ENCODE measurements at regions not wholly inside any gene's neighbourhood (a gene's known extent, or its start where the extent isn't known, plus 50 kb on each side); places are given as distances from the start of the nearest gene placed in this dataset.

- Histone ChIP-seq H3K36me3 (ENCODE audit: control insufficient read depth in 2 of 2, insufficient read depth in 2 of 2, low read length in 2 of 2) (no peaks in the 10 kb centered on the region), H3K4me1 (ENCODE audit: control insufficient read depth, insufficient read depth, low read length) (peaks cover 4% of the 10 kb centered on the region), H3K27me3 (ENCODE audit: control insufficient read depth in 1 of 2, insufficient read depth in 2 of 2, low read length in 2 of 2) (peaks cover 0 to 7% of the 10 kb centered on the region in 2 donors), H3K9me3 (ENCODE audit: control insufficient read depth in 2 of 2, low read length in 2 of 2) (no peaks in the 10 kb centered on the region), H3K27ac (ENCODE audit: low read length) (no peak overlapping the region), H3K4me3 (ENCODE audit: low read length in 2 of 2) (no peak overlapping the region), H3K9ac (ENCODE audit: low read length in 2 of 2) (no peak overlapping the region)
These were observed 108.7 kb upstream of the THY1 start for GRCh38 chr11:119531623-119532022.

GRCh38 chr11:119531056-119531455, 108.1 kb upstream of the THY1 start:
- Histone ChIP-seq H3K9me3 (ENCODE audit: control insufficient read depth in 2 of 2, low read length in 2 of 2) (no peaks in the 10 kb centered on the region), H3K36me3 (ENCODE audit: control insufficient read depth in 2 of 2, insufficient read depth in 2 of 2, low read length in 2 of 2) (no peaks in the 10 kb centered on the region), H3K4me1 (ENCODE audit: control insufficient read depth, insufficient read depth, low read length) (peaks cover 4% of the 10 kb centered on the region), H3K4me3 (ENCODE audit: low read length in 2 of 2) (no peak overlapping the region), H3K27ac (ENCODE audit: low read length) (no peak overlapping the region), H3K27me3 (ENCODE audit: control insufficient read depth in 1 of 2, insufficient read depth in 2 of 2, low read length in 2 of 2) (peaks cover 0 to 7% of the 10 kb centered on the region in 2 donors), H3K9ac (ENCODE audit: low read length in 2 of 2) (no peak overlapping the region)

- Histone ChIP-seq H3K9me3 (ENCODE audit: control insufficient read depth in 2 of 2, low read length in 2 of 2) (no peaks in the 10 kb centered on the region), H3K9ac (ENCODE audit: low read length in 2 of 2) (no peak overlapping the region), H3K27ac (ENCODE audit: low read length) (no peak overlapping the region), H3K36me3 (ENCODE audit: control insufficient read depth in 2 of 2, insufficient read depth in 2 of 2, low read length in 2 of 2) (no peaks in the 10 kb centered on the region), H3K27me3 (ENCODE audit: control insufficient read depth in 1 of 2, insufficient read depth in 2 of 2, low read length in 2 of 2) (peaks cover 0 to 7% of the 10 kb centered on the region in 2 donors), H3K4me3 (ENCODE audit: low read length in 2 of 2) (no peak overlapping the region), H3K4me1 (ENCODE audit: control insufficient read depth, insufficient read depth, low read length) (peaks cover 4% of the 10 kb centered on the region)
These were observed 107.5 kb upstream of the THY1 start for GRCh38 chr11:119530509-119530908.

GRCh38 chr11:119529936-119530335, 107.0 kb upstream of the THY1 start:
- Histone ChIP-seq H3K4me1 (ENCODE audit: control insufficient read depth, insufficient read depth, low read length) (peaks cover 4% of the 10 kb centered on the region), H3K27me3 (ENCODE audit: control insufficient read depth in 1 of 2, insufficient read depth in 2 of 2, low read length in 2 of 2) (peaks cover 0 to 4% of the 10 kb centered on the region in 2 donors), H3K36me3 (ENCODE audit: control insufficient read depth in 2 of 2, insufficient read depth in 2 of 2, low read length in 2 of 2) (no peaks in the 10 kb centered on the region), H3K9ac (ENCODE audit: low read length in 2 of 2) (no peak overlapping the region), H3K9me3 (ENCODE audit: control insufficient read depth in 2 of 2, low read length in 2 of 2) (no peaks in the 10 kb centered on the region), H3K27ac (ENCODE audit: low read length) (no peak overlapping the region), H3K4me3 (ENCODE audit: low read length in 2 of 2) (no peak overlapping the region)

GRCh38 chr11:119529063-119529845, 106.3 kb upstream of the THY1 start:
- Histone ChIP-seq H3K4me1 (ENCODE audit: control insufficient read depth, insufficient read depth, low read length) (peaks cover 4% of the 10 kb centered on the region), H3K4me3 (ENCODE audit: low read length in 2 of 2) (no peak overlapping the region), H3K27ac (ENCODE audit: low read length) (no peak overlapping the region), H3K9me3 (ENCODE audit: control insufficient read depth in 2 of 2, low read length in 2 of 2) (no peaks in the 10 kb centered on the region), H3K9ac (ENCODE audit: low read length in 2 of 2) (no peak overlapping the region), H3K27me3 (ENCODE audit: control insufficient read depth in 1 of 2, insufficient read depth in 2 of 2, low read length in 2 of 2) (peaks cover 0 to 4% of the 10 kb centered on the region in 2 donors), H3K36me3 (ENCODE audit: control insufficient read depth in 2 of 2, insufficient read depth in 2 of 2, low read length in 2 of 2) (no peaks in the 10 kb centered on the region)

DNA sequence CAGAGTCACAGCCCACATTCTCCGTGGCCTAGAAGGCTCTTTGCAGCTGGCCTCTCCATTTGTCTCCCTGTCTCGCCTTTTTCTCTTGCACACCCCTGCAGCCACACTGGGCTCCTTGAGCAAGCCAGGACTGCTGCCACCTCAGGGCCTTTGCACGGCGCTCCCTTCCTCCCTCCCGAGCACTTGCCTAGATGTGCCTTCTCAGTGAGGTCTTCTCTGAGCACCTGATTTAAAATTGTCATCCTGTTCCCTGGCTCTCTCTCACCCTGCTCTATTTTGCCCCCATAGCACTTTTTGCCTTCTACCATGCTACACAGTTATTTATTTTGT, 102.9 kb upstream of the THY1 start:
- H3K36me3 ChIP-seq (ENCODE audit: control insufficient read depth in 2 of 2, insufficient read depth in 2 of 2, low read length in 2 of 2), result no peaks in the 10 kb centered on the region
- H3K27me3 ChIP-seq (ENCODE audit: control insufficient read depth in 1 of 2, insufficient read depth in 2 of 2, low read length in 2 of 2), result no peaks in the 10 kb centered on the region
- H3K4me3 ChIP-seq (ENCODE audit: low read length in 2 of 2), result no peak overlapping the region
- H3K9ac ChIP-seq (ENCODE audit: low read length in 2 of 2), result no peak overlapping the region
- no peak overlapping the region for H3K27ac ChIP-seq (ENCODE audit: low read length)
- H3K4me1 ChIP-seq (ENCODE audit: control insufficient read depth, insufficient read depth, low read length), result no peaks in the 10 kb centered on the region
- no peaks in the 10 kb centered on the region for H3K9me3 ChIP-seq (ENCODE audit: control insufficient read depth in 2 of 2, low read length in 2 of 2)

DNA sequence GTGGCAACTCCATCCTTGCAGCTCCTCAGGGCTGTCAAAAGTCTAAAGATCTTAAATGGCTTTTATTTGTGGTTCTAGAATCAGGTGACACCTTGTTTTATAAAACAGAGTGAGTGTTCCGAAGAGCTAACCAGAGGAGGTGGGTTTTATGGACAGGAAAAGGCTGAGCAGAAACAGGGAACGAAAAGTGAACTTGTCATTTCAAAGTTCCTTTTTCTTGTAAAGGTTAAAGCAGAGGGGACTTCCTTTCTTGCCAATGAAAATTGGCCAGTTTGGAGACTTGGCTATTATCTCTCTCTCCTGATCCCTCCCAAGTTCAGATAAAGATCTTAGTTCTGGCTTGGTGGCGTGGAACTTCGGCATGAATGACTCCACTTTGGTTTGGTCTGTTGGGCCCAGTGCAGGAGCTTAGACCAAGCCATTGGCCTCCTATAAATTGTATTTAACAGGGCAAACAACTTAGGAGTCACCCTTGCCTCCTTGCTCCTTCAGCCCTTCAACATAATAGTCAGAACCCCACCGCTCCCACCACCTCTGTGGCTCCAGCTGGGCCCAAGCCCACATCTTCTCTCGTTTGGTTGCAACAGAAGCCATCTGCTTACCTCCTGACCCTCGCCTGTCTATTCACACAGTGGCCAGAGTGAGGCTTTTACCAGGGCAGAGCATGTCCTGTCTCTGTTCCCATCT, 102.4 kb upstream of the THY1 start:
- H3K27ac ChIP-seq (ENCODE audit: low read length), result no peak overlapping the region

DNA sequence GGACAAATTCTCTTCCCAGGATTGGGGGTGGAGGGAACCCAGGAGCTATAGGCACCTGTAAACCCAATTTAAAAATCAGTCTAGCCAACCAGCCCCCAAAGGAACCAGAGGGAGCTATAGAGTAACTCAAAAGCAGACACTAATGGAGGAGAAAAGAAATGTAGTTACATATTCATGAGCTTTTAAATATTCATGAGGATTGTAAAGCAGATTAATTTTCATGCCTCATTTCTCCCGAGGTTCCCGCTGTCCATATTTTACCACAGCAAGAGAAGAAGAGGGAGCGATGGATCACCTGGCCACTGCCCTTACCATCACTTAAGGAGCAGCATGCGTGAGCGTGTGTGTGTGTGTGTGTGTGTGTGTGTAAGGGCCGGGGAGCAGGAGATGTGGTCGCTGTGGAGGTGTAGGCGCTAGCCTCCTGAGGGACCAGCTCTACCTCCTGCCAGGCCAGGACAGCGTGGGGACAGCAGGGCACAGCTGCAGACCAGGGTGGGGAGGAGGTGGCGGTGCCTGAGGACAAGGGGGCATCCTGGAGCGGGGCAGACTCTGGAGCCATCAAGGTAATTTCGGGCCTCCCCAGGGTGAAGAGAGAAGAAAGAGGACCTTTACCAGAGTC, 100.7 kb upstream of the THY1 start:
- Histone ChIP-seq H3K9ac (ENCODE audit: low read length in 2 of 2) (no peak overlapping the region), H3K4me3 (ENCODE audit: low read length in 2 of 2) (no peak overlapping the region), H3K27ac (ENCODE audit: low read length) (no peak overlapping the region), H3K27me3 (ENCODE audit: control insufficient read depth in 1 of 2, insufficient read depth in 2 of 2, low read length in 2 of 2) (no peaks in the 10 kb centered on the region), H3K4me1 (ENCODE audit: control insufficient read depth, insufficient read depth, low read length) (peaks cover 5% of the 10 kb centered on the region), H3K9me3 (ENCODE audit: control insufficient read depth in 2 of 2, low read length in 2 of 2) (no peaks in the 10 kb centered on the region), H3K36me3 (ENCODE audit: control insufficient read depth in 2 of 2, insufficient read depth in 2 of 2, low read length in 2 of 2) (no peaks in the 10 kb centered on the region)

More for the DNA sequence above, 102.4 kb upstream of the THY1 start:
- Histone ChIP-seq H3K9ac (ENCODE audit: low read length in 2 of 2) (no peak overlapping the region), H3K4me3 (ENCODE audit: low read length in 2 of 2) (no peak overlapping the region), H3K4me1 (ENCODE audit: control insufficient read depth, insufficient read depth, low read length) (no peaks in the 10 kb centered on the region), H3K36me3 (ENCODE audit: control insufficient read depth in 2 of 2, insufficient read depth in 2 of 2, low read length in 2 of 2) (no peaks in the 10 kb centered on the region), H3K9me3 (ENCODE audit: control insufficient read depth in 2 of 2, low read length in 2 of 2) (no peaks in the 10 kb centered on the region), H3K27me3 (ENCODE audit: control insufficient read depth in 1 of 2, insufficient read depth in 2 of 2, low read length in 2 of 2) (no peaks in the 10 kb centered on the region)

- H3K9ac ChIP-seq (ENCODE audit: low read length in 2 of 2), result no peak overlapping the region
- H3K4me3 ChIP-seq (ENCODE audit: low read length in 2 of 2), result no peak overlapping the region
- no peaks in the 10 kb centered on the region for H3K27me3 ChIP-seq (ENCODE audit: control insufficient read depth in 1 of 2, insufficient read depth in 2 of 2, low read length in 2 of 2)
- no peaks in the 10 kb centered on the region for H3K9me3 ChIP-seq (ENCODE audit: control insufficient read depth in 2 of 2, low read length in 2 of 2)
- H3K27ac ChIP-seq (ENCODE audit: low read length), result no peak overlapping the region
- peaks cover 5% of the 10 kb centered on the region for H3K4me1 ChIP-seq (ENCODE audit: control insufficient read depth, insufficient read depth, low read length)
- H3K36me3 ChIP-seq (ENCODE audit: control insufficient read depth in 2 of 2, insufficient read depth in 2 of 2, low read length in 2 of 2), result no peaks in the 10 kb centered on the region
These were observed 99.6 kb upstream of the THY1 start for GRCh38 chr11:119522609-119523008.

DNA sequence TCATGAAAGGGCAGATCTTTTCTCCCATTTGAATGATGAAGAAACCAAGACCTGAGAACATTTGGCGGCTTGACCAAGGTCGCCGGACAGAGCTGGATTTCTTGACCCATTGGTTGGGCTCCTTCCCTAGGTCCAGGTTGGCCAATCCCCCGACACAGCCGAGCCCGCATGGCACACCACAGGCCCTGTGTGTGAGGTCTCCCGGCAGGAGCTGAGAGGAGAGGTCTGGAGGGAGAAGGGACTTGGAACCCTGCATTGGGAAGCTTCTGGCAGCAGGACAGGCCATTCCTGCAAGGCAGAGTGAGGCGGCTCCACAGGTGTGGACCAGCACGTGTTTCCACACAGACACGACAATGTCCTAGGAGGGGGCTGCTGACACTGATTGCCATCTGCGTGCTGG, 98.6 kb upstream of the THY1 start:
- Histone ChIP-seq H3K9ac (ENCODE audit: low read length in 2 of 2) (no peak overlapping the region), H3K4me1 (ENCODE audit: control insufficient read depth, insufficient read depth, low read length) (peaks cover 5% of the 10 kb centered on the region), H3K27ac (ENCODE audit: low read length) (no peak overlapping the region), H3K36me3 (ENCODE audit: control insufficient read depth in 2 of 2, insufficient read depth in 2 of 2, low read length in 2 of 2) (no peaks in the 10 kb centered on the region), H3K27me3 (ENCODE audit: control insufficient read depth in 1 of 2, insufficient read depth in 2 of 2, low read length in 2 of 2) (no peaks in the 10 kb centered on the region), H3K9me3 (ENCODE audit: control insufficient read depth in 2 of 2, low read length in 2 of 2) (no peaks in the 10 kb centered on the region), H3K4me3 (ENCODE audit: low read length in 2 of 2) (no peak overlapping the region)

GRCh38 chr11:119520966-119521365, 98.0 kb upstream of the THY1 start:
- Histone ChIP-seq H3K27me3 (ENCODE audit: control insufficient read depth in 1 of 2, insufficient read depth in 2 of 2, low read length in 2 of 2) (no peaks in the 10 kb centered on the region), H3K4me3 (ENCODE audit: low read length in 2 of 2) (no peak overlapping the region), H3K4me1 (ENCODE audit: control insufficient read depth, insufficient read depth, low read length) (peaks cover 5% of the 10 kb centered on the region), H3K9me3 (ENCODE audit: control insufficient read depth in 2 of 2, low read length in 2 of 2) (no peaks in the 10 kb centered on the region), H3K9ac (ENCODE audit: low read length in 2 of 2) (no peak overlapping the region), H3K36me3 (ENCODE audit: control insufficient read depth in 2 of 2, insufficient read depth in 2 of 2, low read length in 2 of 2) (no peaks in the 10 kb centered on the region), H3K27ac (ENCODE audit: low read length) (no peak overlapping the region)
